H54 (cell line): ENCODE measurements at regions not wholly inside any gene's neighbourhood (a gene's known extent, or its start where the extent isn't known, plus 50 kb on each side); places are given as distances from the start of the nearest gene placed in this dataset.

Source experiments
- DNase-seq: peaks from one replicate; pipeline ENCODE4 v3.0.0; 2011; ENCODE audit warnings: low spot score, mixed read lengths; ENCODE audit not compliant: insufficient read length
- FAIRE-seq: peaks from 3 replicates; lab custom pipeline; 2011; peaks lifted over from hg19 to GRCh38; lab: Jason Lieb, UNC
- POLR2A ChIP-seq: IDR thresholded peaks from 2 replicates; pipeline ENCODE4 v1.6.1; 2011; ENCODE audit warnings: low read depth, mild to moderate bottlenecking, low read length

DNA sequence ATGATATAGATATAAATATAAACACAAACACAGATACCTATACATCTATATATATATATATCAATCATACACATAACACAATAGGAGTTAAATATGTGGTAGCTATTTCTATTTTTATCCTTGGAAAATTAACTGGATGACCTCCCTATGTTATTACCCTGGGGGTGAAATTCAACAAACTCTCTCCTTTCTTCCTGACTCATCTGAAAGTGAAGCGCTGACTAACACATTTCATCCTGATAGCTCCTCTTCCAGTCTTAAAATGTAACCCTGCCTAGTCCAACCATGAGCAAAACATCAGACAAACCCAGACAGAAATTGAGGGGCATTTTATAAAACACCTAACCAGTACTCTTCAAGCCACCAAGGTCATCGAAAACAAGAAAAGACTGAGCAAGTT, 220.6 kb upstream of the ISX start:
- FAIRE-seq (no peak), DNase-seq (no peak)
- TF ChIP-seq POLR2A: no peak

DNA sequence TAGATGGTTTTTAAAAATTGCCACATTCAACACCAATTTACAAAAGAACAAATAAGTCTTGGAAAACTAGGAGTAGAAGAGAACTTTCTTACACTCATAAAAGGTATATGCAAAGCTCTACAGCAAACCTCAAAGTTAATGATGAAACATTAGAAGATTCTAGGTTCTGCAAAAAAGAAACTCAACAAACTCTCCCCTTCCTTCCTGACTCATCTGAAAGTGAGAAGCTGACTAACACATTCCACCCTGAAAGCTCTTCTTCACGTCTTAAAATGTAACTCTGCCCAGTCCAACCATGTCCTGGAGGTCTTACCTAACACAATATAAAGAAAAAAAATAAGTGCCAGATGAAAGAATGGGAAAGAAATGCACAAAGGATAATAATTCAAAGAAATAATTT, 218.9 kb upstream of the ISX start:
- no peak for TF ChIP-seq POLR2A
- DNase-seq (no peak), FAIRE-seq (no peak)

DNA sequence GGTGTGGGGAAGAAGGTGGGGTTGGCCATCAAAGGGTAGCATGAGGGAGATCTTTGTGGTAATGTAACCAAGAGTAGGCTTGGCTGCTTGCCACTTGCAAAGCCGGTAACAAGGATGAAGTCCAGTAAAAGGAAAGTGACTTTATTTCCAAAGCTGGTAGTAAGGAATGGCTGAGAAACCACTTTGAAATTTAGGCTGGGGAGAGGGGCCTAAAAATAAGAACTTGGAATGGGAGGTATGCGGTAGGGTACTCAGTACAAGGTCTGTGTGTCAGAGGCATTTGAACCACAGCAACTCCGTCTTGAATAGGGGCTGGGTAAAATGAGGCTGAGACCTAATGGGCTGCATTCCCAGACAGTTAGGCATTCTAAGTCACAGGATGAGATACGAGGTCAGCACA, 216.0 kb upstream of the ISX start:
- no peak for DNase-seq
- no peak for TF ChIP-seq POLR2A
- no peak for FAIRE-seq

DNA sequence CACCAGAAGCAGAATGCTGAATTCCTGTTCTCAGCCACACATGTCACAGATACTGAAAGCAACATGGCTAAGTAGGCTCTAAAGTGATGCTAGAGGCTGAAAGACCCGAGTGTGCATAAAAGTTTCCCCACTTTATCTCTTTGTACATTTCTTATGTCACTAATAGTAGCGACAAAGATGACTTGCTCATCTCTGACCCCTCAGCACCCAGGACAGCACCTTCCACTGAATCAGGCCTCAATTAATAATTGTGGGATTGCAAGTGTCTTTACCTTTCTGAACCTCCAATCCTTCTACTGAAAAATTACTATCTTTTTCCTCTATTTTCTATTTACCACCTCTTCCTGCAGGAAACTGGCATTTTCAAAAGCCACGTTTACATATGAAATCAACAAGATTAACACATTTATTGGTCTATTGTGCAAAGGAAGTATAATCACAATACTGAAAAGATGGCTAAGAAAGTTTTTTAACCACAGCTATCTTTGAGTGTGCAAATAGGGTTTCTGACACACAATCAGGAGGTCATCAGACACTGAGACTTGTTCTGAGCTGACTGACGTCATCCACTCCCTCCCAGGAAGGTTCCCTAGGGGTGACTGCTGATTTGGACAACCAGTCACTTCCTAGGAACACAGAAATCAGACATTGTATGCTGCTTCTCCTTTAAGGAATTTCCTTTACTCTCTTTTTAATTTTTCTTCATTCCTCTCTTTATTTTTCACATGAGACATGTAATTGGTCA, 213.9 kb upstream of the ISX start:
- FAIRE-seq (no peak), DNase-seq (no peak)
- no peak for TF ChIP-seq POLR2A

DNA sequence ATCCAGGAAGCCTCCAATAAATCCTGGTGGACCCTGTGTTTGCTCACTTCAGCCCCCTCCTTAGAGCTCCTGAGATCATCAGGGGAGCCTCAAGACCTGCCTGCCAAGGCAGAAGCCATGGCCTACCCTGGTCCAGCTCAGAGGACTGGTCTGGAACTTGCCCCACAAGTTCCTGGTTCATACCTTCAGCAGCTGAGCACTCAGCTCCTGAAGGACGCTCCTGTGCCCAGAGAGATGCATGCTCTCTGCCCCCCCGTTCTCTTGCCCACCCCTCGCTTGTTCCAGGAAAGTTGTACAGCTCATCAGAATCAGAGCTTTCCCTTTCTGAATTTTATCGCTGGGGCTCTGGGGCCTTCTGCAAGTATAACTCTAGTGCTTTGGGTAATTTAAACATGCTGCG, 210.5 kb upstream of the ISX start:
- FAIRE-seq (no peak), DNase-seq (no peak)
- no peak for TF ChIP-seq POLR2A

DNA sequence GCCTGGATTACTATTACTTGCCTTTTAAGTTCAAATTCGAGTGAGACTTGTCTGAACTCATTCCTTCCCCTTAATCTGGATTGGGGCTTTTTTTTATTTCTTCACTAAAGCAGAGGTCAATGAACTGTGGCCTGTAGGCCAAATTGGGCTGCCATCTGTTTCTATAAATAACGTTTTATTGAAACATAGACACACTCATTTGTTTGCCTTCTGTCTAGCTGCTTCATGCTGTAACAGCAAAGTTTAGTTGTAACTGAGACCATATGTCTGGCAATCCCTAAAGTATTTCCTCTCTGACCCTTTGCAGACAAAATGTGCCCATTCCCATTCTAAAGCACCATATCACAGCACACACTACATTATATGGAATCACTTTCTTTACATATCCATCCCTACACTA, 207.9 kb upstream of the ISX start:
- no peak for TF ChIP-seq POLR2A
- DNase-seq (no peak), FAIRE-seq (no peak)

DNA sequence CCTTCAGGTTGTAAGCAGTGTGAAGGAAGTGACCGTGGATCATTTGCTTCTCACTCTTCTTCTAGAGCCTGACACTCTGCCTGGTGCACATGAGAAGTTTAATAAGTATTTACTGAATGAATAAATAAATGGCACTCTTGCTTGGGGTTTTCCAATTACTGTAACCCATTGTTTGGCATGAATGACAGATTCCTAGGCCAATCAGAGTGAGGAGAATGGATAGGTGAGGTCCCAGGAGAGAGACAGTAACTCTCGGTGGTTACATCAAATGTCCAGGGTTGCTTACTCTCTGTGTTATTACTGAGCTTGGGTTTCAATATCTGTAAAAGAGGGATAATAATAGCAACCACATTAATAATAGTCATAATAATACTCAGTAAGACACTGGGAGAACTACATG, 204.2 kb upstream of the ISX start:
- FAIRE-seq (no peak), DNase-seq (no peak)
- TF ChIP-seq POLR2A: no peak

DNA sequence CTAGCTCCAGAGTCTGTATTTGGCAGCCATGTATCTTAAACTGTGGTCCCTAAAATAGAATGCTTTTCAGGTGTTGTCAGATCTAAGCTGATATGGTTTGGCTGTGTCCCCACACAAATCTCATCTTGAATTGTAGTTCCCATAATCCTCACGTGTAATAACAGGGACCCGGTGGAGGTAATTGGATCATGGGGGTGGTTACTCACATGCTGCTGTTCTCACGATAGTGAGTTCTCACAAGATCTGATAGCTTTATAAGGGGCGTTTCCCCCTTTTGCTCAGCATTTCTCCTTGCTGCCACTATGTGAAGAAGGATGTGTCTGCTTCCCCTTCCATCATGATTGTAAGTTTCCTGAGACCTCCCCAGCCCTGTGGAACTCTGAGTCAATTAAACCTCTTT, 199.9 kb upstream of the ISX start:
- FAIRE-seq (no peak), DNase-seq (no peak)
- no peak for TF ChIP-seq POLR2A

DNA sequence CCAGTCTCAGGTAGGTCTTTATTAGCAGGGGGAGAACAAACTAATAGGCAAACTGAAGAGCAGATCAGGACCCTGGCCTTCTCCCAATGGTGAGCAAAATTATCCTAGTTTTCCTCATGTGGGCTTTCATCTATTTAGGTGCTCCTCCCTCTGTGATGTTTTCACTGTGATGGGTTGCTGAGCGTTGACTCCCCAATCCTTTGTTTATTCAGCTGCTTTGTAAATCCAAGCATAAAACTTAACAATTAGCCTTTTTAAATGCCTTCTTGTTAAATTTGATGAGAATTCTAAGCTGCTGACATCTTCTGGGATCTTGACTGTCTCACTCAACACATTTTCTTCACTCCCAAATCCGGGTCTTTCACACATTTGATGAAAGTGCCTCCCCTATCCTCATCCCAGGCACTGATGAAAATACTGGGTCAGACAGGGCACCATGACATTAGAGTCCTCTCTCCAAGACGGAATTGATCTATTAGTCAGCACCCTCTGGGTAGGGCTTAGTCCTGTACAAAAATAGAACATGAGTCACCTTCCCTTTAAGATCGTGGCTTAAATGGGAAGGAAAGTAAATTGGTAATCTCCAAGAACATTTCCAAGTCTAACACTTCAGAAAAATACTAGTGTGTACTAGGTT, 199.3 kb upstream of the ISX start:
- FAIRE-seq: no peak
- peak; percentile 4 for DNase-seq
- no peak for TF ChIP-seq POLR2A

DNA sequence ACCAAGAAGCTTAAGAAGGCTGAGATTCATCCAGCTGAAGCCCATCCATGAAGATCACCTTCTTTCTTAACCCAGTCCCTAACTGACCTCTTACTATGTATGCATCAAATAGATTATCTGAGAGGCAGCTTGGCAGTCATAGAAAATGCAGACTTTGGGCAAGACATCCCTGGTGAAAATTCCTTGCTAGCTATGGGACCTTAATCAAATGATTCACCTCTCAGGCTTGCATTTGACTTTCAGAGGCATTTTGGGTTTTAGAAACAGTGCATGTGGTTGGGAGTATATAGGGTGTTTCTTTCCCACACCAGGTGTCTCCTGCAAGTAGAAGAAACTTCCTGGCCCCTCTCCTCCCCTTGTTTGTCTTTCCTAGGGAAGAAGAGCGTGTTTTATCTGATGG, 188.5 kb upstream of the ISX start:
- TF ChIP-seq POLR2A: no peak

DNA sequence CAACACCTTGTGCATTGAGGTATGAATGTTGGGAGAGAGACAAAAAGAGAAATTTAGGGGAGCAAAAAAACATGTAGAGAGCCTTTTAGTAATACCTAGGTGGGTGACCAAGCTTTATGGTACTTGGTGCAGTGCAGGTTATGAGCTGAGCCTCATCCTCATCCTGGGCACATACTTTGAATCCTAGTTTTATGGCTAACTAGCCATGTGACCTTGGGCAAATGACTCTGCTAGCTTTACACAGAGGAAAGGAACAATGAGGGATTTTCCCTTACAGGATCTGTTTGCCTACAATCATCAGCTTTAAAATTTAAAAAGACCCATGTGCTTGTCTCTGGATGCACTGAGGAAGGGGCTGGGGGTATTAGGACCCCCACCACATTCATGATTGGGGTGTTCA, 187.8 kb upstream of the ISX start:
- TF ChIP-seq POLR2A: no peak
- FAIRE-seq (no peak), DNase-seq (no peak)

More for the DNA sequence above, 188.5 kb upstream of the ISX start:
- no peak for DNase-seq
- no peak for FAIRE-seq

DNA sequence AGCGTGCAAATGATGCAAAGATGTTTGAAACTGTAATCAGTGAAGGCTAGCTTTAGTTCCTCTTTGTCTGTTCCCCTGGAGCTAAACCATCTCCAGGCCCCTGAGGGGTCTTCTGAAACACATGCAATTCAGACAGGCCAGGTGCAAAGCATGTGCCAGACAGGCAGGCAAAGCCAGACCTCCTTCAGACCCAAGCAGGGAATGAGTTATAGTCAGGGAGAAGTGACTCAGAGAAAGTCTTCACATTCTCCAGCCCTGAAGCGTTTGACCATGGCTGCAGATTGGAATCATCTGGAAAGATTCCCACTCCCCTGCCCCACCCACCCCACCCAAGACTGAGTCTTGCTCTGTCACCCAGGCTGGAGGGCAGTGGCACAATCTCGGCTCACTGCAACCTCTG, 187.0 kb upstream of the ISX start:
- TF ChIP-seq POLR2A: no peak
- FAIRE-seq (no peak), DNase-seq (no peak)

DNA sequence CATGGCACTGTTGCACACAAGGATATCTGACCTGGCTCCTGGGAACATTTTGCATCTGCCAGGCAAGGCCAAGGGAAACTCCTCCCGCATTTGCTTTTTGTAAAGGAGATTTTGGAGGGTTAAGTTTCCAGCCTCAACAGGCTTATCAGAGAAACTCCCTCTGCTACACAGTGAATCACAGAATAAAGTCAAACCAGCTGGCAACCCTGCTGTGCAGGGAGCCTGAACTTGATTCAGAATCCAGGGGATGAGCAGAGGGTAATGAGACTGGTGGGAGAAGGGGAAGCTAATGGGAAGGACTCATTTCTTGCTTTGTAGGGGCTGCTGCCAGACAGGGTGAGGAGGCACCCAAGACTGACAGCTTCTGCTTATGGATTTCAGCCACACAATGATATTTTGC, 185.3 kb upstream of the ISX start:
- FAIRE-seq: no peak
- DNase-seq: no peak
- no peak for TF ChIP-seq POLR2A

DNA sequence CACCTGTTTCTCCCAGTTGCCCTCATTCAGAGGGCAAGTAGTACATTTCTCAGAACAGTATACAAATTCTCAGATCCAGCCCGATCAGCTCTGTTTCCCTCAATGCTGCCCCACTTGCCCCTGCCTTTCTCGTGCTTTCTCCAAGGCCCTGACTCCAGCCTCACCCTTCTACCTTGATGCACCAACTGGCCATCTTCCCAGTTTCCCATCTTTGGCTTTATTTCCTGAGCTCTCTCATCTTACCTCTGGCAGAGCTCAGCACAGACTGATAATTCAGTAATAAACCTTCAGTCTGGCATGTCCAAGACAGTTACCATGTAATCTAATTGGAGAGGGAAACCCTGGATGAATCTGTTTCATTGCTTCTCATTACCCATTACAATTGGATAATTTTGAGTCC, 184.5 kb upstream of the ISX start:
- FAIRE-seq: no peak
- no peak for DNase-seq
- TF ChIP-seq POLR2A: no peak

DNA sequence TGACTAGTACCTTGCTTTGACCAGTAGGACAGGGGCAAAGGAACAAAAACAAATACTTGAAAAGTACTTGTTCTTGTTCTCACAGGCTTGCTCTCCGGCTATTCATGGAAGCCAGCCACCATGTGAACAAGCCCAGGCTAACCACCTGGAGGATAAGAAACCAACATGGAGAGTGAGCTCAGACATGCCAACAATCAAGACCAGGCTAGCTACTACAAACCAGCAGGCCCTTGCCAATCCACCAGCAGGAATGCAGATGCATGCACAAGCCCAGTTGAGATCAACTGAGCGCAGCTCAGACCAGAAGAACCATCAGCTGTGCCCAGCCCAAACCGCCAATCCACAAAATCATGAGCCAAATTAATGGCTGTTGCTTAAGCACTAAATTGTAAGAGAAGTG, 180.1 kb upstream of the ISX start:
- no peak for TF ChIP-seq POLR2A
- FAIRE-seq (no peak), DNase-seq (no peak)
